Pancreas (tissue), 10 donors: ENCODE measurements at regions not wholly inside any gene's neighbourhood (a gene's known extent, or its start where the extent isn't known, plus 50 kb on each side); places are given as distances from the start of the nearest gene placed in this dataset.

ENCODE experiments used
- ATAC-seq, 4 donors: fragments of 200-7000 bp; cut with Tn5 transposase; one replicate each; pipeline versions ENCODE4 v1.8.0 to v1.9.1; 2020; ENCODE audit warnings: mild to moderate bottlenecking in 4 of 4, moderate library complexity in 4 of 4
- DNase-seq, 6 donors: peaks; one replicate each; pipeline ENCODE4 v3.0.0-alpha.2; 2020
- FAIRE-seq: peaks from 2 replicates; lab custom pipeline; 2012; peaks lifted over from hg19 to GRCh38; lab: Jason Lieb, UNC
- H3K27ac ChIP-seq, 4 donors: fragments of 200-600 bp; sonication (generic); 1 replicate in 3 of 4; 2 replicates in 1 of 4; pipeline versions ENCODE4 v1.5.0 to v1.8.0; 2020
- H3K27me3 ChIP-seq, 4 donors: fragments of 200-600 bp; one replicate each; pipeline ENCODE4 v1.8.0; 2021
- H3K36me3 ChIP-seq, 3 donors: fragments of 200-600 bp; sonication (generic) in 1 of 3; one replicate each; pipeline versions ENCODE4 v1.5.0 to v1.8.0; 2020 to 2021
- H3K4me1 ChIP-seq, 3 donors: fragments of 200-600 bp; one replicate each; pipeline ENCODE4 v1.8.0; 2021
- H3K4me3 ChIP-seq, 4 donors: fragments of 200-600 bp; sonication (generic) in 2 of 4; one replicate each; pipeline versions ENCODE4 v1.5.0 to v1.8.0; 2020 to 2021
- H3K9me3 ChIP-seq, 4 donors: fragments of 200-600 bp; one replicate each; pipeline ENCODE4 v1.8.0; 2021
- CTCF ChIP-seq, 4 donors: fragments of 200-600 bp; sonication (generic) in 3 of 4; IDR thresholded peaks; one replicate each; pipeline versions ENCODE4 v1.5.0 to v1.8.0; 2021; ENCODE audit warnings: antibody characterized with exemption in 4 of 4
- WGBS, 2 donors: extraction: QIAGEN DNeasy Blood & Tissue Kit; methylation state at CpG; one replicate each; pipeline ENCODE4 v1.1.7; 2013; 5-methylcytosine and 5-hydroxymethylcytosine counted together
- intact Hi-C, 3 donors: fragments of 100-400 bp; cut with DNase I; formaldehyde crosslinking; loops; one replicate each; pipeline versions ENCODE4 v1.11.1 to v1.14.2; 2022
- donor health status: healthy with polysubstance abuse.
- donor health status: DM: no; HTN: no; CAD: no; lungs with moderate emphysema.
- donor health status: DM: no; HTN: no; CAD: no.
- donor health status: control.
- donor health status: control.
- donor health status: Bipolar disorder and iron deficiency.
- donor health status: DM: yes; HTN: yes; CAD: no.
- donor health status: DM: no; HTN: no; CAD: no.
- donor health status: DM: no; HTN: no; CAD: no.
- donor health status: DM: yes; HTN: yes; CAD: no.

- Histone ChIP-seq H3K36me3 (no peaks in the 10 kb centered on the region), H3K4me3 (no peak overlapping the region), H3K27me3 (no peaks in the 10 kb centered on the region), H3K9me3 (no peaks in the 10 kb centered on the region), H3K4me1 (no peaks in the 10 kb centered on the region), H3K27ac (no peak overlapping the region)
- FAIRE-seq, result no peak
- intact Hi-C loops, result no loop called here
- no peak for TF ChIP-seq CTCF (IDR thresholded peaks at IDR 0.05)
- no peak for DNase-seq
- 55 to 63% methylated on average over 1 of the region's 1 CpG for WGBS, 2 donors
- no peak for ATAC-seq
These were observed 1467.7 kb upstream of the CELF4 start for GRCh38 chr18:39033312-39033711.

DNA sequence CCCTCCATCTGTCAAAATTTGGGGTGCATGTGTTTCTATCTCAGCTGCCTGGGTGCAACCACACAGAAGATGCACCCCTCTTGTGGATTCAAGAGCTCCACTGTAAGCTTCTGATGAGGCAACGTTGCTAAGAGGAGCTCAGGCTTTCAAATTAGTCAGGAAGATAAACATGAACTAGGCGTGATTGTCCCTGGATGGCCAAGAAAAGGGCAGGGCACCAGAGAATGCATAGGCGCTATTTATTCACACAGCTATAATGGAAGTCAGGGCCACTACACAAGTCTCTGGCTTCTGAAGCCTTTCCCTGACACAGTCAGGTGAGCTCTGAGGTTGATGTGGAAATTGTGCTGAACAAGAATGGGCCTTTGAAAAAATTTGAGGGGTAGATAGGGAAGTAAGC lies 1466.0 kb upstream of the CELF4 start:
- no peaks in the 10 kb centered on the region for H3K27me3 ChIP-seq
- DNase-seq, result no peak
- intact Hi-C loops, result no loop called here
- H3K4me1 ChIP-seq, result no peaks in the 10 kb centered on the region
- 48 to 50% methylated on average over 3 of the region's 3 CpGs for WGBS, 2 donors
- H3K27ac ChIP-seq, result no peak overlapping the region
- H3K36me3 ChIP-seq, result no peaks in the 10 kb centered on the region
- ATAC-seq, result no peak
- FAIRE-seq, result no peak
- TF ChIP-seq CTCF (IDR thresholded peaks at IDR 0.05), result no peak
- no peak overlapping the region for H3K4me3 ChIP-seq
- H3K9me3 ChIP-seq, result no peaks in the 10 kb centered on the region

GRCh38 chr18:39030124-39030655 lies 1464.6 kb upstream of the CELF4 start:
- no peak for FAIRE-seq

GRCh38 chr18:39025531-39025930 lies 1459.9 kb upstream of the CELF4 start:
- intact Hi-C loops, result no loop called here
- Histone ChIP-seq H3K27ac (no peak overlapping the region), H3K4me1 (no peaks in the 10 kb centered on the region), H3K9me3 (no peaks in the 10 kb centered on the region), H3K27me3 (no peaks in the 10 kb centered on the region), H3K4me3 (no peak overlapping the region), H3K36me3 (no peaks in the 10 kb centered on the region)
- DNase-seq, result no peak
- no peak for ATAC-seq
- 38 to 63% methylated on average over 2 of the region's 2 CpGs for WGBS, 2 donors
- TF ChIP-seq CTCF (IDR thresholded peaks at IDR 0.05), result no peak
- no peak for FAIRE-seq

More at GRCh38 chr18:39030124-39030655, 1464.6 kb upstream of the CELF4 start:
- Histone ChIP-seq H3K4me3 (no peak overlapping the region), H3K9me3 (no peaks in the 10 kb centered on the region), H3K27ac (no peak overlapping the region), H3K4me1 (no peaks in the 10 kb centered on the region), H3K36me3 (no peaks in the 10 kb centered on the region), H3K27me3 (no peaks in the 10 kb centered on the region)
- no peak for ATAC-seq
- no peak for TF ChIP-seq CTCF (IDR thresholded peaks at IDR 0.05)
- no peak for DNase-seq
- 59 to 76% methylated on average over 2 of the region's 2 CpGs for WGBS, 2 donors
- intact Hi-C loops, result no loop called here

DNA sequence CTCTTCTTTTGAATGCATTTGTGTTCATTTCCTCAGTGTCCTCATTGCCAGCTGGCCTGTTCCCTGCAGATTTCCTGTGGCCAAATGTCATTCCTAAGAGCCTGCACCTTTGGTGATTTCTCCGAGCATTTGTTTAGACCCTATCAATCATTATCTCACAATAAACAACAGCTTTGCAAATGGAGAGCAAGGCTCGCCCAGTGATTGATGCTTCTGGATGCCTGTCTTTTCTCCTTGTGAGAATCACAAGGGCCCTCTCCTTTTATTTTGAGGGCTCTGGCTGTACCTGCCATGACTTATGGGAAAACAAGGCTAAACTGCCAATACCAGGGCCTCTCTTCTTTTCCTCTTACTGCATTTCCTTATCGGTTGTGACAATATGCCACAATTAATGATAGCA lies 1454.4 kb upstream of the CELF4 start:
- intact Hi-C loops, result no loop called here
- 31 to 40% methylated on average over 3 of the region's 3 CpGs for WGBS, 2 donors
- DNase-seq (no peak), FAIRE-seq (no peak), ATAC-seq (no peak)
- Histone ChIP-seq H3K4me1 (no peaks in the 10 kb centered on the region), H3K36me3 (no peaks in the 10 kb centered on the region), H3K27ac (no peak overlapping the region), H3K9me3 (no peaks in the 10 kb centered on the region), H3K4me3 (no peak overlapping the region), H3K27me3 (no peaks in the 10 kb centered on the region)
- TF ChIP-seq CTCF (IDR thresholded peaks at IDR 0.05), result no peak
